ENCODE measurements at regions not wholly inside any gene's neighbourhood (a gene's known extent, or its start where the extent isn't known, plus 50 kb on each side); places are given as distances from the start of the nearest gene placed in this dataset.
A peak's percentile ranks its signal among the peaks of the same experiment; 100 is the strongest.

DNA sequence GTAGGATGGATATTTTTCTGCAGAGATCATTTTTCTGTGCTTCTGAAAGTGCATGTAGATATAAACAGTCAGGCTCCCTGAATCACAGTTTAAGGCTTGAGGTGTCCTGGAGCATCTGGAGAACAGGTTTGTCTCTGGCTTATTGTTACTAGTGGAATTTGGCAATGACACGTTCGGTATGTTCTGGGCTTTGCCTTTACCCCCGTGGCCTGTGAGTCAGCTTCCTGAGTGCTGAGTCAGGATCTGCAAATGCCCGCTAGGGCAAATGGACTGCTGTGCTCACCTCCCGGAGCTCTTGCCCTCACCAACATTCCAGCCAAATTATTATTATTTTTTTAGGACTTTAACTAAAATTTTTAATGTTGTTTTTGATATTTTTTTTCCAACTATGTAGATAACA is 192.5 kb upstream of the PRSS1 start:
- no peak for TF ChIP-seq MXI1 (IDR thresholded peaks at IDR 0.05; ENCODE audit: borderline replicate concordance, low read depth, low read length)
- TF ChIP-seq BHLHE40 (IDR thresholded peaks at IDR 0.05; ENCODE audit: low read depth, low read length) = peak; percentile 69
- TF ChIP-seq CTCF (conservative IDR thresholded peaks at IDR 0.05; ENCODE audit: low read depth, low read length) = peak; percentile 33
- TF ChIP-seq USF2 (IDR thresholded peaks at IDR 0.05; ENCODE audit: low read depth, low read length) = no peak
- peak; percentile 54; the same call in 1 of the 2 replicates for TF ChIP-seq CEBPB (IDR thresholded peaks at IDR 0.05; ENCODE audit: low read depth, low read length)
- TF ChIP-seq POLR2A (IDR thresholded peaks at IDR 0.05; ENCODE audit: low read depth, low read length) = no peak
- peak; percentile 95 for TF ChIP-seq MAFK (IDR thresholded peaks at IDR 0.05; ENCODE audit: low read depth, low read length)
- no peak for TF ChIP-seq CHD1 (IDR thresholded peaks at IDR 0.05; ENCODE audit: low read depth, low read length)
- TF ChIP-seq RCOR1 (IDR thresholded peaks at IDR 0.05; ENCODE audit: insufficient replicate concordance, low read length) = no peak
- TF ChIP-seq SMC3 (IDR thresholded peaks at IDR 0.05; ENCODE audit: low read depth, low read length) = no peak
- TF ChIP-seq MAZ (IDR thresholded peaks at IDR 0.05; ENCODE audit: borderline replicate concordance, low read depth, low read length) = peak; percentile 33; the same call in 1 of the 2 replicates
- TF ChIP-seq FOS (IDR thresholded peaks at IDR 0.05; ENCODE audit: low read depth, low read length) = peak; percentile 81
